ENCODE measurements at regions not wholly inside any gene's neighbourhood (a gene's known extent, or its start where the extent isn't known, plus 50 kb on each side); places are given as distances from the start of the nearest gene placed in this dataset.
"Not testable (repeated sequence)": the region's sequence is repeated elsewhere in the genome, so short reads cannot be mapped to it uniquely, and the experiment has no call there.

DNA sequence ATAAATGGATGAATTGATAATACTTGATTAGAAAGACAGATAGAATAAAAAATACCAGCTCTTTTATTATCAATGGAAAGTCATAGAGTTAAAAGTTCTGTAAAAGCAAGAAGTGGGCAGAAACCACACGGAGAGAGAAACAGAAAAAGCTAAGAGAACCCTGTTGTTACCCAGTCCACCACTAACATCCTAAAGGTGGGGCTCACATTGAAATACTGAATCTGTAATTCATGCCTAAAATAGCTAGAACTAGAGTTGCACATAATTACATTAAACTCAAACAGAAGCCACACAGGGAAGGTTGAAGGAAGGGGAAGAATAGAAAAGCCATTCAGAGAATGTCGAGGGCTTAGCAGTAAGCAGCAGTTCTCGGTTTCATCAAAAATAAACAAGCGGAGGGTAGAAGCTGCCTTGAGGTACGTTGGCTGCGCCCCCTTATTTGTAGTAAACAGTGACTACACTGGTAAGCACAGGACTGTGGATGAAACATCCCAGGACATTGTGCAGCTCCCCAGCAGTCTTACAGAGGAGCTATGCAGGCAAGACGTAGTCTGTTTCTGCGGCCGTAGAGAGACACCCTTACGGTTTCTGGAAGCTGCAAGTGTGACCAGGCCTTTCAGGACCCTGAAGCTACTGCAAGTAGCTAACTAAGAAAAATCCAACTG lies 1247.0 kb upstream of the GYPC start:
- Histone ChIP-seq H3K9ac (ENCODE audit: low read length) (no peak overlapping the region), H3K27me3 (replicated peaks in 1 of 4; ENCODE audit: control extremely low read depth in 1 of 4, control insufficient read depth in 3 of 4, insufficient read depth in 4 of 4, low read length in 3 of 4) (no peaks in the 10 kb centered on the region), H2AFZ (ENCODE audit: insufficient read depth, low read depth, low read length, poor library complexity, severe bottlenecking) (no peak overlapping the region), H3K4me1 (ENCODE audit: control insufficient read depth in 2 of 2, insufficient read depth in 2 of 2, low read length in 2 of 2) (no peaks in the 10 kb centered on the region), H3K79me2 (ENCODE audit: control insufficient read depth, insufficient read depth, low read length) (no peaks in the 10 kb centered on the region), H3K4me3 (ENCODE audit: control extremely low read depth in 1 of 5, extremely low read depth in 1 of 5, insufficient read depth in 1 of 5, low read depth in 2 of 5, low read length in 4 of 5) (no peak overlapping the region), H3K36me3 (replicated peaks in 1 of 2; ENCODE audit: control extremely low read depth in 1 of 2, control insufficient read depth in 1 of 2, extremely low read depth in 1 of 2, insufficient read depth in 2 of 2, low read length in 1 of 2) (no peaks in the 10 kb centered on the region), H4K20me1 (ENCODE audit: control insufficient read depth, insufficient read depth, low read length, poor library complexity, severe bottlenecking) (no peaks in the 10 kb centered on the region), H3K9me3 (ENCODE audit: control extremely low read depth in 1 of 3, control insufficient read depth in 2 of 3, insufficient read depth in 1 of 3, low read length in 2 of 3) (no peaks in the 10 kb centered on the region), H3K4me2 (replicated peaks; ENCODE audit: low read depth, low read length, poor library complexity, severe bottlenecking) (no peak overlapping the region), H3K27ac (ENCODE audit: low read length in 2 of 2) (no peak overlapping the region)
- ATAC-seq (ENCODE audit: low read depth) (no peak), DNase-seq (no peak)
- no peak overlapping the region for H3K27ac Mint-ChIP-seq
- TF ChIP-seq, protein P1, sequence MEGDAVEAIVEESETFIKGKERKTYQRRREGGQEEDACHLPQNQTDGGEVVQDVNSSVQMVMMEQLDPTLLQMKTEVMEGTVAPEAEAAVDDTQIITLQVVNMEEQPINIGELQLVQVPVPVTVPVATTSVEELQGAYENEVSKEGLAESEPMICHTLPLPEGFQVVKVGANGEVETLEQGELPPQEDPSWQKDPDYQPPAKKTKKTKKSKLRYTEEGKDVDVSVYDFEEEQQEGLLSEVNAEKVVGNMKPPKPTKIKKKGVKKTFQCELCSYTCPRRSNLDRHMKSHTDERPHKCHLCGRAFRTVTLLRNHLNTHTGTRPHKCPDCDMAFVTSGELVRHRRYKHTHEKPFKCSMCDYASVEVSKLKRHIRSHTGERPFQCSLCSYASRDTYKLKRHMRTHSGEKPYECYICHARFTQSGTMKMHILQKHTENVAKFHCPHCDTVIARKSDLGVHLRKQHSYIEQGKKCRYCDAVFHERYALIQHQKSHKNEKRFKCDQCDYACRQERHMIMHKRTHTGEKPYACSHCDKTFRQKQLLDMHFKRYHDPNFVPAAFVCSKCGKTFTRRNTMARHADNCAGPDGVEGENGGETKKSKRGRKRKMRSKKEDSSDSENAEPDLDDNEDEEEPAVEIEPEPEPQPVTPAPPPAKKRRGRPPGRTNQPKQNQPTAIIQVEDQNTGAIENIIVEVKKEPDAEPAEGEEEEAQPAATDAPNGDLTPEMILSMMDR (IDR thresholded peaks at IDR 0.05): no peak
- TF ChIP-seq EZH2 (IDR thresholded peaks at IDR 0.05; ENCODE audit: borderline replicate concordance, insufficient read depth, low read depth, low read length, poor library complexity, severe bottlenecking): no peak
- no peaks in the 10 kb centered on the region for H3K9me3 Mint-ChIP-seq (ENCODE audit: insufficient read depth)
- H3K4me1 Mint-ChIP-seq: no peaks in the 10 kb centered on the region
- 88% methylated on average over 7 of the region's 10 CpGs for WGBS (ENCODE audit: insufficient coverage)
- ChIA-PET POLR2A (no interaction called here), CTCF (no interaction called here)
- intact Hi-C loops (cut with micrococcal nuclease): no loop called here
- H3K27me3 Mint-ChIP-seq: no peaks in the 10 kb centered on the region
- H3K4me3 Mint-ChIP-seq: no peak overlapping the region

DNA sequence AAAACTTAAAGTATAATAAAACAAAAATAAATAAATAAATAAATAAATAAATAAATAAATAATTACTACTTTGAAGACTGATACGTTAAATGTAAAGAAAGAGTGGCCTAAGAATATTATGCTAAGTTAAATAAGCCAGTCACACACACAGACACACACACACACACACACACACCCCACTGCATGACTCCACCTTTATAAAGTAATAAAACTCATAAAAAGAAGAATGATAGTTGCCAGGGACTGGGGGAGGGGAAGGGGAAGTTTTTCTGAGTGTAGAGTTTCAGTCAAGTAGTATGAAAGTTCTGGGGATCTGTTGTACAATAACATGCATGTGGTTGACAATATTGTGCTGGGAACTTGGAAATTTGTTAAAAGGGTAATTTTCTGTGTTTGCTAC lies 1237.5 kb upstream of the GYPC start:
- POLR2A ChIA-PET: no interaction called here
- H3K4me2 ChIP-seq (replicated peaks; ENCODE audit: low read depth, low read length, poor library complexity, severe bottlenecking): no peak overlapping the region
- Mint-ChIP-seq H3K27ac (no peak overlapping the region), H3K9me3 (ENCODE audit: insufficient read depth) (no peaks in the 10 kb centered on the region), H3K4me1 (no peaks in the 10 kb centered on the region), H3K4me3 (no peak overlapping the region), H3K27me3 (no peaks in the 10 kb centered on the region)
- H4K20me1 ChIP-seq (ENCODE audit: control insufficient read depth, insufficient read depth, low read length, poor library complexity, severe bottlenecking): no peaks in the 10 kb centered on the region
- no peak overlapping the region for H3K9ac ChIP-seq (ENCODE audit: low read length)
- DNase-seq (no peak), ATAC-seq (ENCODE audit: low read depth) (no peak)
- WGBS (ENCODE audit: insufficient coverage): no CpG with 5 or more reads among the region's 1 CpG
- no peaks in the 10 kb centered on the region for H3K4me1 ChIP-seq (ENCODE audit: control insufficient read depth in 2 of 2, insufficient read depth in 2 of 2, low read length in 2 of 2)
- no peaks in the 10 kb centered on the region for H3K79me2 ChIP-seq (ENCODE audit: control insufficient read depth, insufficient read depth, low read length)
- no peak overlapping the region for H2AFZ ChIP-seq (ENCODE audit: insufficient read depth, low read depth, low read length, poor library complexity, severe bottlenecking)
- H3K27ac ChIP-seq (ENCODE audit: low read length in 2 of 2): no peak overlapping the region
- intact Hi-C loops (cut with micrococcal nuclease): no loop called here
- H3K9me3 ChIP-seq (ENCODE audit: control extremely low read depth in 1 of 3, control insufficient read depth in 2 of 3, insufficient read depth in 1 of 3, low read length in 2 of 3): no peaks in the 10 kb centered on the region
- no peak overlapping the region for H3K4me3 ChIP-seq (ENCODE audit: control extremely low read depth in 1 of 5, extremely low read depth in 1 of 5, insufficient read depth in 1 of 5, low read depth in 2 of 5, low read length in 4 of 5)
- TF ChIP-seq EZH2 (IDR thresholded peaks at IDR 0.05; ENCODE audit: borderline replicate concordance, insufficient read depth, low read depth, low read length, poor library complexity, severe bottlenecking): no peak
- TF ChIP-seq, protein P1 (IDR thresholded peaks at IDR 0.05): no peak
- H3K36me3 ChIP-seq (replicated peaks in 1 of 2; ENCODE audit: control extremely low read depth in 1 of 2, control insufficient read depth in 1 of 2, extremely low read depth in 1 of 2, insufficient read depth in 2 of 2, low read length in 1 of 2): no peaks in the 10 kb centered on the region
- CTCF ChIA-PET: no interaction called here
- H3K27me3 ChIP-seq (replicated peaks in 1 of 4; ENCODE audit: control extremely low read depth in 1 of 4, control insufficient read depth in 3 of 4, insufficient read depth in 4 of 4, low read length in 3 of 4): no peaks in the 10 kb centered on the region

DNA sequence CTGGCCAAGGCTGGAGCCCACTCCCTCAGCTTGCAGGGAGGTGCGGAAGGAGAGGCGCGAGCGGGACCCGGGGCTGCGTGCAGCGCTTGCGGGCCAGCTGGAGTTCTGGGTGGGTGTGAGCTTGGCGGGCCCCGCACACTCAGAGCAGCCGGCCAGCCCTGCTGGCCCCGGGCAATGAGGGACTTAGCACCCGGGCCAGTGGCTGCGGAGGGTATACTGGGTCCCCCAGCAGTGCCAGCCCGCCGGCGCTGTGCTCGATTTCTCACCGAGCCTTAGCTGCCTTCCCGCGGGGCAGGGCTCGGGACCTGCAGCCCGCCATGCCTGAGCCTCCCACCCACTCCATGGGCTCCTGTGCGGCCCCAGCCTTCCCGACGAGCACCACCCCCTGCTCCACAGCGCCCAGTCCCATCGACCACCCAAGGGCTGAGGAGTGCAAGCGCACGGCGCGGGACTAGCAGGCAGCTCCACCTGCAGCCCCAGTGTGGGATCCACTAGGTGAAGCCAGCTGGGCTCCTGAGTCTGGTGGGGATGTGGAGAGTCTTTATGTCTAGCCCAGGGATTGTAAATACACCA lies 1233.7 kb upstream of the GYPC start:
- ATAC-seq (ENCODE audit: low read depth); H3K4me3 ChIP-seq (ENCODE audit: control extremely low read depth in 1 of 5, extremely low read depth in 1 of 5, insufficient read depth in 1 of 5, low read depth in 2 of 5, low read length in 4 of 5); H3K4me2 ChIP-seq (replicated peaks; ENCODE audit: low read depth, low read length, poor library complexity, severe bottlenecking); DNase-seq; H3K4me3 Mint-ChIP-seq; H3K36me3 ChIP-seq (replicated peaks in 1 of 2; ENCODE audit: control extremely low read depth in 1 of 2, control insufficient read depth in 1 of 2, extremely low read depth in 1 of 2, insufficient read depth in 2 of 2, low read length in 1 of 2); H3K27ac ChIP-seq (ENCODE audit: low read length in 2 of 2); intact Hi-C loops (cut with micrococcal nuclease); H3K27me3 Mint-ChIP-seq; CTCF ChIA-PET; H3K9me3 ChIP-seq (ENCODE audit: control extremely low read depth in 1 of 3, control insufficient read depth in 2 of 3, insufficient read depth in 1 of 3, low read length in 2 of 3); H3K4me1 ChIP-seq (ENCODE audit: control insufficient read depth in 2 of 2, insufficient read depth in 2 of 2, low read length in 2 of 2); H3K27me3 ChIP-seq (replicated peaks in 1 of 4; ENCODE audit: control extremely low read depth in 1 of 4, control insufficient read depth in 3 of 4, insufficient read depth in 4 of 4, low read length in 3 of 4); H3K27ac Mint-ChIP-seq; POLR2A ChIA-PET; H3K9ac ChIP-seq (ENCODE audit: low read length); H2AFZ ChIP-seq (ENCODE audit: insufficient read depth, low read depth, low read length, poor library complexity, severe bottlenecking); H3K79me2 ChIP-seq (ENCODE audit: control insufficient read depth, insufficient read depth, low read length); H4K20me1 ChIP-seq (ENCODE audit: control insufficient read depth, insufficient read depth, low read length, poor library complexity, severe bottlenecking); H3K9me3 Mint-ChIP-seq (ENCODE audit: insufficient read depth); H3K4me1 Mint-ChIP-seq: not testable (repeated sequence)
- WGBS (ENCODE audit: insufficient coverage): 90% methylated on average over 4 of the region's 32 CpGs
